ENCODE measurements at regions not wholly inside any gene's neighbourhood (a gene's known extent, or its start where the extent isn't known, plus 50 kb on each side); places are given as distances from the start of the nearest gene placed in this dataset.

DNA sequence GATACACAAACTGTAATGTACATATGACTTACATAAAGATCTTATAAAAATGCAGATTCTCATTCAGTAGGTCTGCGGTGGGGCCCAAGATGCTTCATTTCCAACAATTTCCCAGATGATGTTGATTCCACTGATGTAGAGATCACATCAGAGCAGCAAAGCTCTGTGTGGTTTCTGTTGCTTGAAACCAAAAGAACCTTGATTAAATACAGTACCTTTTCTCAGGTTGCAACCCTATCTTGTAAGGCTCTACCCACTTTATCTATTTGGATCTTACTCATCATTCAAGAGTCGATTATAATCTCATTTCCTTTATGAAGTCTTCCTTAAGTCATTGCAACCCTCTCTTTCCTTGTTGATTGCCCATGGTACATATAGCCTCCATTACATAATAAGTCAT is 816.8 kb downstream of the RPA4 start:
- TF ChIP-seq, protein P1, sequence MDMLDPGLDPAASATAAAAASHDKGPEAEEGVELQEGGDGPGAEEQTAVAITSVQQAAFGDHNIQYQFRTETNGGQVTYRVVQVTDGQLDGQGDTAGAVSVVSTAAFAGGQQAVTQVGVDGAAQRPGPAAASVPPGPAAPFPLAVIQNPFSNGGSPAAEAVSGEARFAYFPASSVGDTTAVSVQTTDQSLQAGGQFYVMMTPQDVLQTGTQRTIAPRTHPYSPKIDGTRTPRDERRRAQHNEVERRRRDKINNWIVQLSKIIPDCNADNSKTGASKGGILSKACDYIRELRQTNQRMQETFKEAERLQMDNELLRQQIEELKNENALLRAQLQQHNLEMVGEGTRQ (IDR thresholded peaks at IDR 0.05; ENCODE audit: low read depth, low read length): no peak
- TF ChIP-seq POLR2A (IDR thresholded peaks at IDR 0.05; ENCODE audit: low read depth, low read length) (no peak), CEBPB (IDR thresholded peaks at IDR 0.05; ENCODE audit: low read depth, low read length) (no peak), FOS (IDR thresholded peaks at IDR 0.05; ENCODE audit: low read depth, low read length) (no peak), SMC3 (IDR thresholded peaks at IDR 0.05; ENCODE audit: low read depth, low read length) (no peak)
- TF ChIP-seq, protein P2, sequence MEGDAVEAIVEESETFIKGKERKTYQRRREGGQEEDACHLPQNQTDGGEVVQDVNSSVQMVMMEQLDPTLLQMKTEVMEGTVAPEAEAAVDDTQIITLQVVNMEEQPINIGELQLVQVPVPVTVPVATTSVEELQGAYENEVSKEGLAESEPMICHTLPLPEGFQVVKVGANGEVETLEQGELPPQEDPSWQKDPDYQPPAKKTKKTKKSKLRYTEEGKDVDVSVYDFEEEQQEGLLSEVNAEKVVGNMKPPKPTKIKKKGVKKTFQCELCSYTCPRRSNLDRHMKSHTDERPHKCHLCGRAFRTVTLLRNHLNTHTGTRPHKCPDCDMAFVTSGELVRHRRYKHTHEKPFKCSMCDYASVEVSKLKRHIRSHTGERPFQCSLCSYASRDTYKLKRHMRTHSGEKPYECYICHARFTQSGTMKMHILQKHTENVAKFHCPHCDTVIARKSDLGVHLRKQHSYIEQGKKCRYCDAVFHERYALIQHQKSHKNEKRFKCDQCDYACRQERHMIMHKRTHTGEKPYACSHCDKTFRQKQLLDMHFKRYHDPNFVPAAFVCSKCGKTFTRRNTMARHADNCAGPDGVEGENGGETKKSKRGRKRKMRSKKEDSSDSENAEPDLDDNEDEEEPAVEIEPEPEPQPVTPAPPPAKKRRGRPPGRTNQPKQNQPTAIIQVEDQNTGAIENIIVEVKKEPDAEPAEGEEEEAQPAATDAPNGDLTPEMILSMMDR (conservative IDR thresholded peaks at IDR 0.05; ENCODE audit: low read depth, low read length): no peak
